Subcutaneous abdominal adipose tissue (tissue), 5 donors: ENCODE measurements at regions not wholly inside any gene's neighbourhood (a gene's known extent, or its start where the extent isn't known, plus 50 kb on each side); places are given as distances from the start of the nearest gene placed in this dataset.

Experiments used
- H3K27ac ChIP-seq: one replicate; pipeline ENCODE4 v1.7.0; 2013; ENCODE audit warnings: low read depth, mild to moderate bottlenecking, inconsistent platforms, low read length, moderate library complexity
- H3K27me3 ChIP-seq, 5 donors: one replicate each; pipeline ENCODE4 v1.7.0; 2013; ENCODE audit warnings: low read length in 5 of 5, inconsistent platforms in 1 of 5; ENCODE audit not compliant: control insufficient read depth in 5 of 5, insufficient read depth in 4 of 5
- H3K36me3 ChIP-seq, 5 donors: one replicate each; pipeline ENCODE4 v1.7.0; 2013; ENCODE audit warnings: low read length in 5 of 5; ENCODE audit not compliant: control insufficient read depth in 5 of 5, insufficient read depth in 5 of 5
- H3K4me1 ChIP-seq, 5 donors: one replicate each; pipeline ENCODE4 v1.7.0; 2013; ENCODE audit warnings: low read length in 5 of 5, mild to moderate bottlenecking in 3 of 5, moderate library complexity in 1 of 5; ENCODE audit not compliant: control insufficient read depth in 5 of 5, insufficient read depth in 5 of 5
- H3K4me3 ChIP-seq, 5 donors: one replicate each; pipeline ENCODE4 v1.7.0; 2013; ENCODE audit warnings: low read length in 5 of 5, low read depth in 1 of 5
- H3K9ac ChIP-seq, 5 donors: one replicate each; pipeline ENCODE4 v1.7.0; 2013; ENCODE audit warnings: low read length in 5 of 5, mild to moderate bottlenecking in 4 of 5, moderate library complexity in 3 of 5
- H3K9me3 ChIP-seq, 5 donors: one replicate each; pipeline ENCODE4 v1.7.0; 2013; ENCODE audit warnings: low read length in 5 of 5; ENCODE audit not compliant: control insufficient read depth in 5 of 5
- donor health status: healthy.
- donor health status: healthy.
- donor health status: healthy.
- donor health status: healthy.
- donor health status: healthy.

- no peaks in the 10 kb centered on the region for H3K4me1 ChIP-seq
- peaks cover 0 to 3% (median 0%) of the 10 kb centered on the region in 5 donors for H3K9me3 ChIP-seq
- H3K36me3 ChIP-seq = no peaks in the 10 kb centered on the region
- H3K27me3 ChIP-seq = no peaks in the 10 kb centered on the region
- no peak overlapping the region for H3K27ac ChIP-seq
- H3K4me3 ChIP-seq = no peak overlapping the region
- no peak overlapping the region for H3K9ac ChIP-seq
Measured at GRCh38 chr2:200079356-200079755, 124.0 kb downstream of the MAIP1 start.

- H3K4me1 ChIP-seq = no peaks in the 10 kb centered on the region
- no peak overlapping the region for H3K4me3 ChIP-seq
- no peaks in the 10 kb centered on the region for H3K27me3 ChIP-seq
- peaks cover 0 to 3% (median 0%) of the 10 kb centered on the region in 5 donors for H3K9me3 ChIP-seq
- no peak overlapping the region for H3K9ac ChIP-seq
- no peak overlapping the region for H3K27ac ChIP-seq
- no peaks in the 10 kb centered on the region for H3K36me3 ChIP-seq
Measured at GRCh38 chr2:200081236-200081635, 125.9 kb downstream of the MAIP1 start.

- H3K9me3 ChIP-seq = peaks cover 0 to 3% (median 0%) of the 10 kb centered on the region in 5 donors
- no peak overlapping the region for H3K4me3 ChIP-seq
- H3K4me1 ChIP-seq = no peaks in the 10 kb centered on the region
- H3K9ac ChIP-seq = no peak overlapping the region
- H3K27ac ChIP-seq = no peak overlapping the region
- H3K36me3 ChIP-seq = no peaks in the 10 kb centered on the region
- H3K27me3 ChIP-seq = no peaks in the 10 kb centered on the region
Measured at GRCh38 chr2:200081811-200082210, 126.4 kb downstream of the MAIP1 start.

GRCh38 chr2:200084036-200084435, 128.7 kb downstream of the MAIP1 start:
- Histone ChIP-seq H3K36me3 (no peaks in the 10 kb centered on the region), H3K27me3 (no peaks in the 10 kb centered on the region), H3K4me1 (no peaks in the 10 kb centered on the region), H3K27ac (no peak overlapping the region), H3K9ac (no peak overlapping the region), H3K9me3 (peaks cover 0 to 3% (median 0%) of the 10 kb centered on the region in 5 donors), H3K4me3 (no peak overlapping the region)

GRCh38 chr2:200086911-200087310, 131.5 kb downstream of the MAIP1 start:
- no peak overlapping the region for H3K9ac ChIP-seq
- H3K27ac ChIP-seq = no peak overlapping the region
- no peaks in the 10 kb centered on the region for H3K27me3 ChIP-seq
- no peak overlapping the region for H3K4me3 ChIP-seq
- no peaks in the 10 kb centered on the region for H3K4me1 ChIP-seq
- no peaks in the 10 kb centered on the region for H3K36me3 ChIP-seq
- H3K9me3 ChIP-seq = no peaks in the 10 kb centered on the region

- Histone ChIP-seq H3K9me3 (no peaks in the 10 kb centered on the region), H3K36me3 (no peaks in the 10 kb centered on the region), H3K27ac (no peak overlapping the region), H3K4me1 (no peaks in the 10 kb centered on the region), H3K27me3 (no peaks in the 10 kb centered on the region), H3K9ac (no peak overlapping the region), H3K4me3 (no peak overlapping the region)
Measured at GRCh38 chr2:200087451-200087850, 132.1 kb downstream of the MAIP1 start.

- no peak overlapping the region for H3K9ac ChIP-seq
- no peak overlapping the region for H3K4me3 ChIP-seq
- no peak overlapping the region for H3K27ac ChIP-seq
- H3K36me3 ChIP-seq = no peaks in the 10 kb centered on the region
- no peaks in the 10 kb centered on the region for H3K27me3 ChIP-seq
- H3K9me3 ChIP-seq = no peaks in the 10 kb centered on the region
- no peaks in the 10 kb centered on the region for H3K4me1 ChIP-seq
Measured at GRCh38 chr2:200089040-200089755, 133.8 kb downstream of the MAIP1 start.

- H3K9me3 ChIP-seq = no peaks in the 10 kb centered on the region
- no peaks in the 10 kb centered on the region for H3K27me3 ChIP-seq
- no peak overlapping the region for H3K27ac ChIP-seq
- no peak overlapping the region for H3K4me3 ChIP-seq
- no peaks in the 10 kb centered on the region for H3K36me3 ChIP-seq
- H3K9ac ChIP-seq = no peak overlapping the region
- H3K4me1 ChIP-seq = no peaks in the 10 kb centered on the region
Measured at GRCh38 chr2:200089756-200090109, 134.4 kb downstream of the MAIP1 start.

GRCh38 chr2:200090683-200091082, 135.3 kb downstream of the MAIP1 start:
- H3K4me3 ChIP-seq = no peak overlapping the region
- no peaks in the 10 kb centered on the region for H3K27me3 ChIP-seq
- no peaks in the 10 kb centered on the region for H3K36me3 ChIP-seq
- H3K4me1 ChIP-seq = no peaks in the 10 kb centered on the region
- H3K9ac ChIP-seq = no peak overlapping the region
- no peaks in the 10 kb centered on the region for H3K9me3 ChIP-seq
- H3K27ac ChIP-seq = no peak overlapping the region

- Histone ChIP-seq H3K27me3 (no peaks in the 10 kb centered on the region), H3K36me3 (no peaks in the 10 kb centered on the region), H3K4me3 (no peak overlapping the region), H3K9me3 (no peaks in the 10 kb centered on the region), H3K9ac (no peak overlapping the region), H3K27ac (no peak overlapping the region), H3K4me1 (no peaks in the 10 kb centered on the region)
Measured at GRCh38 chr2:200091126-200091525, 135.7 kb downstream of the MAIP1 start.
